Ascending aorta (tissue), 2 donors: ENCODE measurements at regions not wholly inside any gene's neighbourhood (a gene's known extent, or its start where the extent isn't known, plus 50 kb on each side); places are given as distances from the start of the nearest gene placed in this dataset.

Experiments used
- DNase-seq, 2 donors: peaks; one replicate each; pipeline ENCODE4 v3.0.0-alpha.2; 2019; ENCODE audit warnings: low spot score in 2 of 2
- H3K27ac ChIP-seq, 2 donors: fragments of 200-600 bp; sonication (generic); one replicate each; pipeline ENCODE4 v1.5.1; 2016 to 2017; ENCODE audit warnings: mild to moderate bottlenecking in 1 of 2
- H3K27me3 ChIP-seq: fragments of 200-600 bp; sonication (generic); one replicate; pipeline ENCODE4 v1.5.1; 2017
- H3K36me3 ChIP-seq, 2 donors: fragments of 200-600 bp; sonication (generic); one replicate each; pipeline ENCODE4 v1.5.1; 2016
- H3K4me1 ChIP-seq, 2 donors: fragments of 200-600 bp; sonication (generic); one replicate each; pipeline ENCODE4 v1.5.1; 2016 to 2017; ENCODE audit warnings: mild to moderate bottlenecking in 1 of 2
- H3K4me3 ChIP-seq, 2 donors: fragments of 200-600 bp; sonication (generic); one replicate each; pipeline ENCODE4 v1.5.1; 2016 to 2017; ENCODE audit warnings: mild to moderate bottlenecking in 1 of 2
- H3K9me3 ChIP-seq, 2 donors: fragments of 200-600 bp; sonication (generic); one replicate each; pipeline ENCODE4 v1.5.1; 2016
- CTCF ChIP-seq, 3 experiments: fragments of 200-600 bp in 2 of 3; fragments of 450-650 bp in 1 of 3; sonication (generic) in 2 of 3; IDR thresholded peaks; one replicate each; pipeline ENCODE4 v1.5.1; 2016 to 2019; ENCODE audit warnings: antibody characterized with exemption in 3 of 3, mild to moderate bottlenecking in 1 of 3, moderate library complexity in 1 of 3
- intact Hi-C: fragments of 100-400 bp; cut with DNase I; formaldehyde crosslinking; loops from one replicate; pipeline ENCODE4 v1.15.1; 2023

GRCh38 chr13:62875118-62875640 lies 1459.5 kb upstream of the PCDH20 start:
- Histone ChIP-seq H3K9me3 (no peaks in the 10 kb centered on the region), H3K4me3 (no peak overlapping the region), H3K27me3 (no peaks in the 10 kb centered on the region), H3K36me3 (no peaks in the 10 kb centered on the region), H3K4me1 (no peaks in the 10 kb centered on the region), H3K27ac (no peak overlapping the region)
- DNase-seq, result no peak
- TF ChIP-seq CTCF (IDR thresholded peaks at IDR 0.05), result no peak
- intact Hi-C loops, result no loop called here

GRCh38 chr13:62850331-62850730 lies 1434.7 kb upstream of the PCDH20 start:
- no peak for DNase-seq
- no peak for TF ChIP-seq CTCF (IDR thresholded peaks at IDR 0.05)
- H3K9me3 ChIP-seq, result no peaks in the 10 kb centered on the region
- H3K36me3 ChIP-seq, result no peaks in the 10 kb centered on the region
- no peaks in the 10 kb centered on the region for H3K27me3 ChIP-seq
- no peak overlapping the region for H3K27ac ChIP-seq
- intact Hi-C loops, result no loop called here
- H3K4me3 ChIP-seq, result no peak overlapping the region
- no peaks in the 10 kb centered on the region for H3K4me1 ChIP-seq

DNA sequence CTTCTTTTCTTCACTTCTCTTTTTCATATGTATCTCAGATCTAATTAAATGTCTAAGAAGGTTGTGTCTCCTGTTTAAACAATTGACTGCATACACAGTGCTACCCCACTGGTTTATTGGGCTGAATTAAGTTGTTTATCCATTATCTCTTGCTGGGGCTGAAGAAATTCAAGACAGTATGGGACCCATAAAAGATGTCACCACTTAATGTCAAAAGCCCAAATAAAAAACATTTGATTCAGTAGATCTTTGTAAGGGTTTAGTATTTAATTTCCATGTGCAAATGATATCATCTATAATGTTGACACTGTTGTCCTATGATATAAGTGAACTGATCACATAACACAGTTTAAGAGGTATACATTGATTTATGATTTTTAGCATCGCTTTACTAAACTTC lies 1431.9 kb upstream of the PCDH20 start:
- Histone ChIP-seq H3K4me1 (no peaks in the 10 kb centered on the region), H3K9me3 (no peaks in the 10 kb centered on the region), H3K27me3 (no peaks in the 10 kb centered on the region), H3K4me3 (no peak overlapping the region), H3K27ac (no peak overlapping the region), H3K36me3 (no peaks in the 10 kb centered on the region)
- no peak for DNase-seq
- TF ChIP-seq CTCF (IDR thresholded peaks at IDR 0.05), result no peak
- intact Hi-C loops, result no loop called here

DNA sequence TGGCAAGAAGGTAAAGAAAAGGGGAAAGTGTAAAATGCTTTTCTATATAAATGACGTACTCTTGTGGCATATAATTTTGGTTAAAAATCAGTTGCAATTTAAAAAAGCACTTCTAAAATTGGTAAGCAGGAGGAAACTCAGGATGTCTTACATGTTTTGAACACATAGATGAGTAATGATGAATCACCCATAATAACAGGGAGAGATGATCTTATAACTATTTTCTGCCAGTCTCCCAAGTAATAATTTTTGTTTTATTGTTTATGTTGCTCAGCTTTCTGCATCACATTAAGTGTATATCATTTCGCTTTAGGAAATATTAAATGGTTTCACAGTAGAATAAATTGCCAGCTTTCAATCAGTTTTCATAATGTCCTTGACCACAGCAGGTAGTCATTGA lies 1430.7 kb upstream of the PCDH20 start:
- no peaks in the 10 kb centered on the region for H3K9me3 ChIP-seq
- no peak for TF ChIP-seq CTCF (IDR thresholded peaks at IDR 0.05)
- no peaks in the 10 kb centered on the region for H3K4me1 ChIP-seq
- intact Hi-C loops, result no loop called here
- no peak for DNase-seq
- no peak overlapping the region for H3K27ac ChIP-seq
- H3K27me3 ChIP-seq, result no peaks in the 10 kb centered on the region
- no peak overlapping the region for H3K4me3 ChIP-seq
- no peaks in the 10 kb centered on the region for H3K36me3 ChIP-seq

- intact Hi-C loops, result no loop called here
- Histone ChIP-seq H3K4me1 (no peaks in the 10 kb centered on the region), H3K36me3 (no peaks in the 10 kb centered on the region), H3K9me3 (no peaks in the 10 kb centered on the region), H3K27me3 (no peaks in the 10 kb centered on the region), H3K27ac (no peak overlapping the region), H3K4me3 (no peak overlapping the region)
- no peak for DNase-seq
- TF ChIP-seq CTCF (IDR thresholded peaks at IDR 0.05), result no peak
Measured at GRCh38 chr13:62839338-62839737, 1423.7 kb upstream of the PCDH20 start.

DNA sequence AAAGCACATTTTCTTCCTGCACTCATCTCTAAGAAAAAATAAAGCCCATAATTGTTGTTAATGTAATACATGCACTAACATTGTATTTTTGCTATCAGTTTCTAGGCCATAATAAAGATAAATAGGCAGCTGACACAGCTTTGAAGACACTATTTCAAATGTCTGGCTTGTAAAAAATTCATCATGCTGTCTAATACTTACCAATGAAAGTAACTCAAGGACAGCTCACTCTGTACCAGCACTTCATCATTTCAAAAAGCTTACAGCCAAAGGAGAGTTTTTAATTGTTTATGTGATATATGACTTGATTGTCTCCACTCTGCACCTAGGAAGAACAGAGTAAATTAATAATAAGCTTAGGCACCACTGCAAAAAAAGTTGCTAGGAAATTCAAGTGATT lies 1423.3 kb upstream of the PCDH20 start:
- H3K36me3 ChIP-seq, result no peaks in the 10 kb centered on the region
- H3K27ac ChIP-seq, result no peak overlapping the region
- intact Hi-C loops, result no loop called here
- no peak for DNase-seq
- TF ChIP-seq CTCF (IDR thresholded peaks at IDR 0.05), result no peak
- H3K4me1 ChIP-seq, result no peaks in the 10 kb centered on the region
- no peaks in the 10 kb centered on the region for H3K9me3 ChIP-seq
- no peaks in the 10 kb centered on the region for H3K27me3 ChIP-seq
- no peak overlapping the region for H3K4me3 ChIP-seq
